Choroid plexus epithelial cell (primary cell): ENCODE measurements at regions not wholly inside any gene's neighbourhood (a gene's known extent, or its start where the extent isn't known, plus 50 kb on each side); places are given as distances from the start of the nearest gene placed in this dataset.
A peak's percentile ranks its signal among the peaks of the same experiment; 100 is the strongest.

Experiments used
- DNase-seq: peaks from one replicate; pipeline ENCODE4 v3.0.0-alpha.2; 2010; ENCODE audit warnings: low read depth
- H3K4me3 ChIP-seq: 2 replicates; pipeline ENCODE4 v1.5.1; 2011; ENCODE audit warnings: low read depth, mild to moderate bottlenecking, control low read depth, low read length, moderate library complexity
- TF ChIP-seq, protein P1 (sequence below): conservative IDR thresholded peaks from 2 replicates; pipeline ENCODE4 v1.5.1; 2011; ENCODE audit warnings: low read depth, mild to moderate bottlenecking, control low read depth, inconsistent platforms, low read length, moderate library complexity

DNA sequence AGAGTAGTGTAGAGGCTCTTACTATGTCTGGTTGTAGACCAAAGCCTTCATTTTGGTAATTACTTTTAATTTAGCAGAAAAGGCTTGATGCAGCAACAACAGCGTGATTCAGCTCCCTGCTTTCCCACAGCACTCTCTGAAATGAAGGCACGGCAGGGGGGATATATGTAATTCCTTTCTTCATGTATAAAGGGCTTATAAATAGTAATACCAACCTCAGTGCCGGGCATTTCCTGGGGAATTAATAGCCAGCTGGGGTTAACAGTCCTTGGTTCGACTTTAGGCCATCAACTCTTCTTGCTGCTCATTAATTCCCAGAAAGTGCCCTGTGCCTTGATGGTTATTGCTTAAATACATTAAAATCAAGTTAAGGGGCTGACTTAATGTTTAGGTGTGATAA lies 669.0 kb downstream of the ZNF674 start:
- TF ChIP-seq, protein P1, sequence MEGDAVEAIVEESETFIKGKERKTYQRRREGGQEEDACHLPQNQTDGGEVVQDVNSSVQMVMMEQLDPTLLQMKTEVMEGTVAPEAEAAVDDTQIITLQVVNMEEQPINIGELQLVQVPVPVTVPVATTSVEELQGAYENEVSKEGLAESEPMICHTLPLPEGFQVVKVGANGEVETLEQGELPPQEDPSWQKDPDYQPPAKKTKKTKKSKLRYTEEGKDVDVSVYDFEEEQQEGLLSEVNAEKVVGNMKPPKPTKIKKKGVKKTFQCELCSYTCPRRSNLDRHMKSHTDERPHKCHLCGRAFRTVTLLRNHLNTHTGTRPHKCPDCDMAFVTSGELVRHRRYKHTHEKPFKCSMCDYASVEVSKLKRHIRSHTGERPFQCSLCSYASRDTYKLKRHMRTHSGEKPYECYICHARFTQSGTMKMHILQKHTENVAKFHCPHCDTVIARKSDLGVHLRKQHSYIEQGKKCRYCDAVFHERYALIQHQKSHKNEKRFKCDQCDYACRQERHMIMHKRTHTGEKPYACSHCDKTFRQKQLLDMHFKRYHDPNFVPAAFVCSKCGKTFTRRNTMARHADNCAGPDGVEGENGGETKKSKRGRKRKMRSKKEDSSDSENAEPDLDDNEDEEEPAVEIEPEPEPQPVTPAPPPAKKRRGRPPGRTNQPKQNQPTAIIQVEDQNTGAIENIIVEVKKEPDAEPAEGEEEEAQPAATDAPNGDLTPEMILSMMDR = no peak
- H3K4me3 ChIP-seq = no peak overlapping the region
- peak; percentile 9 for DNase-seq

DNA sequence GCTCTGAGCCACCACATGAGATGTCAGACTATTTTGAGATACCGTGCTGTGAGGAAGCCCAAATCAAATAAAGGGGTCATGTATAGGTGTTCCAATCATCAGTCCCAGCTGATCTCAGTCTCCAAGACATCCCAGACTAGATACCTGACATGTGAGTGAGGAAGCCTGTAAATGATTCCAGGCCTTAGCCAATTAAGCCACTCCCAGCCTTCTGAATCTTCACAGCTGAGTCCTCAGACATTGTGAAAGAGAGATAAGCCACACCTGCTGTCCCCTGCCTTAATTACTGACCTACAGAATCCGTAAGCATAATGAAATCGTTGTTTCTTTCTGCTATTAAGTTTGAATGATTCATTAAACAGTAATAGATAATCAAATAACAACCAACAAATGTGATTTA lies 671.4 kb downstream of the ZNF674 start:
- TF ChIP-seq, protein P1 = no peak
- DNase-seq = no peak
- H3K4me3 ChIP-seq = no peak overlapping the region

DNA sequence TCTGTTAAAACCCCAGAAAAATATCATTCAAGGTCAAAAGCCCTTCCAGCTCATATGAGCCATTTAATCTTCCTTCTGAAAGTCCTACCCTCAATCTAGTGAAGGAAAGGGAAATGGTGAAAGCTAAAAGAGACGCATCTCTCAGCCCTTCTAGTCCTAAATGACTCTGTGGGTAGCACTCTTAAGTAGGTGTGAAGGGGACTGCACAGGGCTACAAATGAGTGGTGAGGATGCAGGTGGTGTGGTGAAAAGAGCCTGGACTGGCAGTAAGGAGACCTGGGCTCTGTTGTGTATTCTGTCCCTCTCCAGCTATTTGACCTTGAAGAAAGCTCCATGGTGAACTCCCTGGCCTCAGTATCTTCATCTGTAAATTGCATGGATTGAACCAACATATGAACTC lies 671.8 kb upstream of the DIPK2B start:
- TF ChIP-seq, protein P1 = no peak
- H3K4me3 ChIP-seq = no peak overlapping the region
- DNase-seq = no peak

DNA sequence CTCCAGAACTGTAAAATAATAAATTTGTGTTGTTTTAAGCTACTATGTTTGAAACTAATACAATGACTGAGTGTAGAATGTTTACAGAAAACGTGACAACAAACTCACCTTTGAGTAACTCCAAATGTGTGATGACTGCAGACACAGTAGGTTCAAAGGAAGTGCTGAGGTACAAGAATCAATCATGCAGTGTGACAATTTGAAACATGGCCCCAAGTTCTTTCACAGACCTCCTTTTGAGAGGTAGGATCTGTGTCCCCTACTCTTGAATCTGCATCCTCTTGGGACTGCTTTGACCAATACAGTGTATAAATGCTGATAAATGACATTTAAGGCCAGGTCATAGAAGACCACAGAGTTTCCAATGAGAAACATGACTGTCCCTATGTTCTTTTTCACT lies 667.7 kb upstream of the DIPK2B start:
- DNase-seq = no peak
- no peak overlapping the region for H3K4me3 ChIP-seq
- TF ChIP-seq, protein P1 = no peak

DNA sequence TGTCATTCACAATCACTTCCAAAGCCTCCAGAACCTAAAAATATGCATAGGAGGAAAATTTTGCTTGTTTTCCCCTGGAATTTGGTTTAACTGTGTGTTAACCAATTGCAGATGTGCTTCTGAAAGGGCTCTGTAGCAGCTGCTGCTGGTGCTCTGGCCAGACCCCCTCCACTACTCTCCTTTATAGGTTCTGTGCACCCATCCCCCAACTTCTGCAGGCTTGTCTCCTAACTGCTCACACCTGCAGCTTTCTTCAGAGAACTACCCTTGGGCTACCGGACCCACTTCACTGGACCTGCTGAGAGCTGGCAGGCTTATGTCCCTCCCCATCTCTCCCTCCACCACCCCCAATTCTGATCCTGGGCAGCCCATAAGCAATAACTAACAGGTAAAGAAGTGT lies 662.1 kb upstream of the DIPK2B start:
- DNase-seq = no peak
- TF ChIP-seq, protein P1 = no peak
- H3K4me3 ChIP-seq = no peak overlapping the region

DNA sequence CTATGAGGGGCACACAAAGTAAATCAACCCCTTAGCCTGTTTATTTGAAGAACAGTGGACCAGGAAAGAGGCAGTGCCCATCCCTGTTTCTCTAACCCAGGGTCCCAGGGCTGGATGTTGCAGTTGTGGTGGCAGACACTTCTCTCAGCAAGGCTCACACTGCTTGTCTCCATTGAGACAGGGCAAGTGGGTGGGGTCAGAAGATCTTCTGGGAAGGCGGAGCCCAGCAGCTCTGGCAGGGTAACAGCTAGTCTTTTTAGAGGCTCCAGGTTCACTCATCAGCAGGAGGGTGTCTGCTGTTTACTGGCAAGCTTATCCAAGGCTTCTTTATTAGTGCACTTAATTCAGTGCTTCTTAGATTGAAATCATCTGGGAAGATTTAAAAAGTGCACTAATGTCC lies 659.8 kb upstream of the DIPK2B start:
- TF ChIP-seq, protein P1 = no peak
- H3K4me3 ChIP-seq = no peak overlapping the region
- DNase-seq = no peak

DNA sequence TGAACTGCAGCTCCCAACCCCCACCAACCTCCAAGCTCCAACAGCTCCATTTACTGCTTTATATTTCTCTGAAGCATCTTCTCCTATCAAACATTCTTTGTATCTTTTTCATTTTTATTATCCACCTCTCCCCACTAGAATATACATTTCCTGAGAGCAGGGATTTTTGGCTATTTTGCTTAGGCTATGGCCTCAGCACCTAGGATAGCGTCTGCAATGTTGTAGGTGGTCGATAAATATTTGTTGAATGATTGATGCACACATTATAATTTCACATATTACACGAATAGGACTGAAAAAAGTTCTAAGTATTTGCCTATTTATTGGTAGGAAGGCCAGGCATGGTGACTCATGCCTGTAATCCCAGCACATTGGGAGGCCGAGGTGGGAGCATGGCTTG lies 658.7 kb upstream of the DIPK2B start:
- TF ChIP-seq, protein P1 = no peak
- no peak for DNase-seq
- H3K4me3 ChIP-seq = no peak overlapping the region
